Stimulated activated CD4-positive, alpha-beta T cell treated with anti-CD3 and anti-CD28 coated beads, Interleukin-15, amount 100 ng/mL, for 1 hour (primary cell): ENCODE measurements at regions not wholly inside any gene's neighbourhood (a gene's known extent, or its start where the extent isn't known, plus 50 kb on each side); places are given as distances from the start of the nearest gene placed in this dataset.
"Not testable (repeated sequence)": the region's sequence is repeated elsewhere in the genome, so short reads cannot be mapped to it uniquely, and the experiment has no call there.

Experiments
- DNase-seq, 2 donors: peaks; one replicate each; pipeline ENCODE4 v3.0.0-alpha.2; 2020; ENCODE audit warnings: low read depth in 1 of 2, low spot score in 1 of 2

DNA sequence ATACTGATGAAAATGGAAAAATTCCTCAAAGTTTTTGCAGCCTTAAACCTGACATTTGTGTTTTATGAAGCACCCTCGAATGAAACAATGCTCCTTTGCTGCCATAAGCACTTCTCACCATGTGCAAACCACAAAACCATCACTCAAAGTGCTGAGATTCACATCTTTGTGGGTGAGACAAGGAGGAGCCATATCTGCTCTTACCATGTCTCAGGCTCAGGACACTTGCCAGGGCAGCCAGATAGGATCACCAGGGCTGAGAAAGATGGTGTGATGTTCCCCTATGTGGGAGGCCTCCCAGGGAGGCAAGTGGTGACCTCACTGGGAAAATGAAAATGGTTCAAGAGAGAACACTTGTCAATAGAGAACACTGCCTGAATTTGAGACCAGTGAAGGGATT, 120.4 kb downstream of the CCDC34 start:
- DNase-seq = no peak

DNA sequence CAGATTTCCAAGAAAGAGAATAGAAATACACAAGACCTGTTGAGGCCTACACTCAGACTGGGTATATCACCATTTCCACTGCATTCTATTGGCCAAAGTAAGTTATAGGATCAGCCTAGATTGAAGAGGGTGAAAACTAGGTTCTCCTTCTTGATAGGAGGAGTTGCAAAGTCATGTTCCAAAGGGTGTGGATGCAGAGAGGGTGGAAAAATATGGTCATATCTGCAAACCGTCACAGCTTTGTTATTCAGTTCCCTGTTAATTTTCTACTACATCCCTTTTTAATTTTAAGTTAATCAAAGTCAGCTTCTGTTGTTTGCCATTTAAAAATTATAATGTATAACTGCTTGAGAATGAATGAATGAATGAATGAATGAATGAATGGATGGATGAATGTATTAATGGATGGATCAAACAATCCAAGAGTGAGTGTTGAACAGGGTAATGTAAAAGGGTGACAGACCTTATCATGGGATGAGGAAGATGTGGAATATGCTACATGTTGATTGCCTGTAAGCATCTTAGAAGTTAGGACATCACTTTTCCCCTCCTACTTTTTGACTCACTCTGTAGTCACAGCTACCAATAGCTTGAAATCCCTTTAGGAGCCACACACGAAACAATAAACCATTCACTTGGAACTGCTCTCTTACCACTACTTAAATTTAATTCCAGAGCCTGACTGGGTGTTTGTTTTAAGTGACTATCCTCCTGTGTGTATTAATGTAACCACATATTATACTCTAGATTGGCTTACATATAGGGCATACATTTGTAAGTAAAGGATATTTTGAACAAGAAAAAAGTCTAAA, 121.5 kb downstream of the CCDC34 start:
- DNase-seq = no peak

DNA sequence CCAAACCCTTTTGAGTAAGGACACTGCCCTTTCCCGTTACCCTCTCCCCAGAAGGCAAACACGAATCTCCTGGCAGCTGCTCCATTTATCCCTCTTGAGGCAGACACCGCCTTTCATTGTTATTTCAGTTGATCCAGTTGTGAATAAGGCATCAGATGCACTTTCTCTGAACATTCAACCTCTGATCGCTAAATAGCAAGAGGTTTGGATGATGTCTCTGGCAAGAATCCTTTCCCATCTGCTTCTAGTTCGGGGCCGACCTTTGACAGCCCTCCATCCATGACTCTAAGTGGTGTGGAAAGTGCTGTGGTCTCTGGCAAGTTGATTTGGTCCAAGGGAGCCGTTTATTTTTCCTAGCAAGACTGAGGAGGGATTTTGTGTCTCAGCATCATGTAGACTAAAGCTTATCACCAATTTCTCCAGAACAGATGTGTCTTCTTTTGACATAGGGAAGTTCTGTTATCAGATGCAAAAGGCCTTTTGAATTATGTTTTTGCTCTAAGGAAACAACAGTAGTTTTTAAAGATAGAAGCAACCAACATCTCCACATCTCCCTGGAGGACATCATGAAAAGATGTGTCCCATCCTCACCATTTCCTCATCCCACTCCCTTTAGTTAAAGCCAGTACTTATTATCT, 123.6 kb downstream of the CCDC34 start:
- no peak for DNase-seq

DNA sequence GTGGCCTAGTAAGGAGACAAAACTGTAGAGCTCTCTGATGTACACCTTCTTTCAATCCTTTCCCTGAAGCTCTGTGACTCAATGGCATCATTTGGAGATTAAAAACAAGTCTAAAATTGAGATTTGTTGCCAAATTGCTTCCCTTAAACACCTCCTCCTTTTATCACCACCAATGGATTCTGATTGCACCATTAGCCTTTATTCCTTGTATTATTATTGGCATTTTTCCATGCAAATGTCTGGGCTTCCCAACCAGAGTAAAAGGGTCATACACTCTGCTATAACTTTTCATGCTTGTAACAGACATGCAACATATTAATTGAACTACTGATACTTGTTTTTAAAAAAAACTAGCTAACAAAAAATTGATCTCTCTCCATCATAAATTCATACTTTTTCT, 124.2 kb downstream of the CCDC34 start:
- no peak for DNase-seq

DNA sequence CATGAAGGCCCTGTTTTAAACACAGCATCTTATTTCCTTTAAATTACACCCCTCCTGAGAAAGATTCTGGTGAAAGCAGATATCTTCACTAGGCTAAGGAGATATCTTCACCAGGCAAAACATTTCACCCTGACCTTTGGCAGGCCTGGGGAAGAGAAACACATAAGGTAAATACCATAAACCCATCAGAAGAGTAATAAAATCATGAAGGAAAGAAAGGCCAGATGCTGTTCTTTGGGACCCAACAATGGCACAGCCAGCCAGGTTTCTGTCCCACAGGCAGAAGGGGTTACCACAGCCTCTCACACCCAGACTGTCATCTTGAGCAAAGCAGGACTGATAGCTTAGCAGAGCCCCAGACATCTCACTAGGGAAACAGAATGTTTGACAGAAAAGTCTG, 125.4 kb downstream of the CCDC34 start:
- no peak for DNase-seq

DNA sequence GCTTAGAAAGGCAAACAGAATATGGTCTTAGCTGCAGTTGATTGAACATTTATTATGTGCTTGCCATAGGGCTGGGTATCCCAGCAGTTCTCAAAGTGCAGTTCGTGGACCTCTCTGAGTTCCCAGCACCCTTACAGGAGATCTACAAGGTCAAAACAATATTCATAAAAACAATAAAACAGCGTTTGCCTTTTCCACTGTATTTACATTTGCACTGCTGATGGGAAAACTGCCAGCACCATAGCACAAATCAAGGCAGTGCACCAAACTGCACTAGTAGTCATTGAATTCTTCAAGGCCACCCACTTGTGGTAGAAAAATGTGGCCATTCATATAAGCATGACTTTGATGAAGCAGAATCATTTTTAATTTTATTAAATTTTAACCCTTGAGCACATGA, 128.1 kb downstream of the CCDC34 start:
- no peak for DNase-seq

DNA sequence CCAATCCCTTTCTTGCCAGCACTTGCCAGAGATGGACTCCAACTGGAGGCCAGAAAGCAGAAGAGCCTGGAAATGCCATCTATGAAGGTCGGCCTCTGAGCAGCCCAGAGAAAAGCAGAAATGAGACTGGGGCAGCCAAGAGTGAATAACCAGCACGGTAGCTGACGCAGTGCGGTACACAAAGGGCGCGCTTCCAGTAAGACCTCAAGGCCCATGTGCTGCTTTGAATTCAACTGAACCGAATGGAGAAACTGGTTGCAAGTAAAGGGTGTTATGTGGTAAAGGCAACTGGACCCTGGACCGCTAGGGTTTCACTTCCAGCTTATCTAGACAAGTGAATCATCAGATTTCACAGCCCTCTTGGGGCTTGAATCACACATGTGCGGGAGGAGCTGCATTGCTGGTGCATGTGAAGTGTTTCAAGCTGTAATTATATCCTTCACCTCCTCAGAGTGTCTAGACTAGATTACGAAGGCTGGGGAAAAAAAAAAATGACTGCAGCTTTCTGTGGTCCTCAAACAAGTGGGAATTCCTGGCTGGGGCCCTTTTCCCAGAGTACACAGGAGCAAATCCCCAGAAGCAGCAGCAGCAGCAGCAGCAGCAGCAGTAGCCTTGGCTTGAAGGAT, 128.9 kb downstream of the CCDC34 start:
- no peak for DNase-seq

DNA sequence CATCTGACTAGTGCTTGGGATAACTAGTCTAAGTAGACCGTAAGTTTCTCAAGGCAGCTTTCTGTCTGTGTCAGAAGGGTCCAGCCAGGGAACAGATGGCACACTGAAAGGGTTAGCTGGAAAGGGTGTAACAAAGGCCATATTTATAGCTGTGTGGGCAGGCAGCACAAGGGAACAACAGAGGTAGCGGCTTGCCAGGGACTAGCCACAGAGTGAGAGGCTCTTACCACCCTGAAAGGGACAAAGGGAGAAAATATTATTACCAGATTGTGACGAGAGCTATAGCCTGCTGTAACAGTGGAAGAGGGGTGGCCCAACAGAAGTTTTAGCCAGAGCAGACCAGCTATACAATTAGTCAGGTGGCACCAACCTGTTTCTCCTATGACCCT, 129.4 kb downstream of the CCDC34 start:
- DNase-seq = no peak

DNA sequence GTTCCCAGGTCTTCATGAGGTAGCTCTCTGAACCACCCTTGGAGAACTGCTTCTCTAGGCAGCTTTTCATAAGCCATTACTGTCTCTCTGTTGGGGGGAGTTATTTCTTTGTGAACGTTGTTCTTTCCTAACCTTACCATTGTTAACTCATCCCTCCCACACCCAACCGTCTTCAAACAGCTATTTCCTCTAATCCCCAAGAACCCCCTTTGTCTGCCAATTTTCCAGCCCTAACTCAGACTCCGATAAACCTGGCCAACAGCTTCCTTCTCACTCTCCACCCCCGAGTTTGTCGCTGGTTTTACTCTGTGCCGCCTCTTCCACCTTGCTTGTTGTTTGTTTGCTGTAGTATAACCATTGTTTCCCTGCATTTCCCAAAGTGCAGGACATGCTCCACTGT, 131.5 kb downstream of the CCDC34 start:
- DNase-seq = no peak

DNA sequence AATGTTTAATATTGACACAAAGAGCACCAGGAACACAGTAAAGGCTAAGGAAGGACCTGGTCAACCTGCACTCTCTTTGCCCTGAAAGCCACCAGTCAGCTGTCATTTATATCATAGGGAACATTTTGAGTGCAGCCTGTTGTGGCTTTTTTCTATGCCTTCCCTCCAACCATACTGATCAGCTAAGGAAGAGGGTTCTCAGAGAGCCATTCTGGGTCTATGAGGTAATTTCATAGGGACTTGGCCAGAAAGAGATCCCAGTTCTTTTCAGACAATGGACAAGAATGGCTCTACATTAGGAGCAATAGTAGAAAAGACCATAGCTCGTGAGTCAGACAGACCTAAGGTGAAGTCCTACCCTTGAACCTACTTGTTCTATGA, 132.8 kb downstream of the CCDC34 start:
- no peak for DNase-seq

DNA sequence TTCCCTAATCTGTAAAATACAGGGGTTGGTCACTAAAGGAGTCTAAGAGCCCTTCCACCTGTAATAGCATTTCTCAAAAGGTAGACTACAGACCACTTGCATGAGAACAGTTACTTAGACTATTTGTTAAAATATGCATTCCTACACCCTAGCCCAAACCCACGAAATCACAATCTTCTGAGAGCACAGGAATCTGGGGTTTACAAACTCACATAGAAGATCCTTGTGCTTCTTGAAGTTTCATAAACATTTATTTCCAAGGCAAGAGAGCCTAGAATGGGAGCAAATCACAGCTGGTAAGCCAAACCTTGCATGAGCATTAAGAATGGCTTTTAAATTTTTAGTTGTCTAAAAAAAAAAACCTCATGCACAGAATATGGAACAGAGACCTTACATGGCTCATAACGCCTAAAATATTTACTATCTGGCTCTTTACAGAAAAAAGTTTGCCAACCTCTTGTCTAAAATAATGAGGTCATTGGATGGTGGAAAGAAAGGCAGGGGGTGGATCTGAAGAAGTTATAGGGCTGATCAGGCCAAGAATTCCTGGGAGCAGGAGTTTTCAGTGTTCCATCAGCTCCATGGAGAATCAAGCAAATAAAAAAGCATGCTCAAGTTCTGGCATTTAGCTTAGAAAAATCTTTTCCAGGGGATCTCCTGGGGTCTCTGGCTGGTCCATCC, 133.4 kb downstream of the CCDC34 start:
- no peak for DNase-seq

DNA sequence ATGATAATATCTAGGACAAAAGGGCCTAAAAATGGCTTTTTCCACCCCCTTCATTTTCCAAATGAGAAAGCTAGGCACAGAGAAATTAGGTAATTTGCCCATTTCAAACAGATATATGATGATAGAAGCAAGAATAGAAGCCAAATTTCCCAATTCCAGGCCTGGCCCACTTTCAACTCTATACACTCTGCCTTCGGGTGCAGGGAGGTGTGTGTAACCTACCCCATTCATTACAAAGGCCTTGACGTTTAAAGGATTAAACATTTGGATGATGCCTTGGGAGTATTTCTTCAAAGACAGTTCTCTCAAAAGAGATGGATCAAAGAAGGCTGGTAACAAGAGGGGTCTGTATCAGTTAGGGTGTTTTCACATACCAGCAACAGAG, 134.1 kb downstream of the CCDC34 start:
- DNase-seq = no peak

DNA sequence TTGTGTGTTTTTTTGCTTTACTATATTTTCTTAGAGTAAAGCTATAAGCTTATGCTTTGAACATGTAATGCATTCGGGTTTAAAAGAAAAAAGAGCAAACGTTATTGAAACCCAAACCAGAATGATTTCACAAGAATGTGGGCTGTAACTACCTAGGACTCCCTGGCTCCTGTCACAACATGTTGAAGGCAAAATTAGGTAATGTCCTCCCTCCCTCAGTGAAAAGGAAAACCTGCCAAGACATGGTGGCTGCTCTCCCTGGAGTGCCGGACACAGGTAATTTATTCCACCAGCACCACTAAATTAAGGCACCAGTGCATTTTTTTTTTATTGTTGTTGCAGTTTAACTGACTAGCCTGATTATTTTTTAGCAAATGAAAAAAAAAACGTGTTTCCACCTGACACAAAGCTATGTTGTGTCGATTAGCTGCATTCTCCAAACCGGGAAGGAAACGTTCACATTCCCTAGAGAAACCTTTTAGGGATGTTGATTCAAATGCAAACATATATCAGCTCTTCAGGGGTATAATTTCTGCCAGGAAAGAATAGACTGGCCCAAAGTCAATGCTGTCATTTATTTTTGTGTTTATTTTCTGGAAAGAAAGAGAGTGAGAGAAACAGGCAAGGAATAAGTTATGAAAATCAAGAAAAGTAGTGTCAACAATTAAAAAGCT, 134.6 kb downstream of the CCDC34 start:
- DNase-seq = no peak

DNA sequence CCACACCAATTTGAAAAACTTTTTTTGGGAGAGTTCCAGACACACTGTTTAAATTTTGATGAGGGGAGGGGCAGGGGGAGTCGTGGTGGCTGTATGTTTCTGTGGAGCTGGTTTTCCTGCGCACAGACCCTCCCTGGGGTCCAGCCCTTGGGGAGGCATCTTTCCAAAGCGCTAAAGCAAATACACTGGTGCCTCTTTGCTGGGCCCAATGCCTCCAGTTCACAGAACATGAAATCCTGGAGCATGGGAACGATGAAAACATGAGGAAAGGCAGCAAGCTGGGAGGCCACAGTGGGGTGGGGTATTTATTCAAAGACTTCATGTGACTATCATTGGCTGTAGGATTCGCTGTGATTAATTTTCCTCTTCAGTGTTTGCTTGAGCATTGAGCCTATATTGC, 135.3 kb downstream of the CCDC34 start:
- no peak for DNase-seq

DNA sequence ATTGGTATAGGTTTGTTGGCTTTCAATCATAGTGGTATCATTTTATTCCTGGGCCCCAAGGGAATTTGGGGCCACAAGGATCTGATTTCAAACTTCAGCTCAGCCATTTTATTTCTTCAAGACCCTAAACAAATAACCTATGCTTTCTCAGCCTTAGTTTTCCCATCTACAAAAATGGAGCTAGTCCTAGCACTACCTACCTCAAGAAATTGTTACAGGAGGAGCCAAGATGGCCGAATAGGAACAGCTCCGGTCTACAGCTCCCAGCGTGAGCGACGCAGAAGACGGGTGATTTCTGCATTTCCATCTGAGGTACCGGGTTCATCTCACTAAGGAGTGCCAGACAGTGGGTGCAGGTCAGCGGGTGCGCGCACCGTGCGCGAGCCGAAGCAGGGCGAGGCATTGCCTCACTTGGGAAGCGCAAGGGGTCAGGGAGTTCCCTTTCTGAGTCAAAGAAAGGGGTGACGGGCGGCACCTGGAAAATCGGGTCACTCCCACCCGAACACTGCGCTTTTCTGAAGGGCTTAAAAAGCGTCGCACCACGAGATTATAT, 143.5 kb downstream of the CCDC34 start:
- DNase-seq = not testable (repeated sequence)

DNA sequence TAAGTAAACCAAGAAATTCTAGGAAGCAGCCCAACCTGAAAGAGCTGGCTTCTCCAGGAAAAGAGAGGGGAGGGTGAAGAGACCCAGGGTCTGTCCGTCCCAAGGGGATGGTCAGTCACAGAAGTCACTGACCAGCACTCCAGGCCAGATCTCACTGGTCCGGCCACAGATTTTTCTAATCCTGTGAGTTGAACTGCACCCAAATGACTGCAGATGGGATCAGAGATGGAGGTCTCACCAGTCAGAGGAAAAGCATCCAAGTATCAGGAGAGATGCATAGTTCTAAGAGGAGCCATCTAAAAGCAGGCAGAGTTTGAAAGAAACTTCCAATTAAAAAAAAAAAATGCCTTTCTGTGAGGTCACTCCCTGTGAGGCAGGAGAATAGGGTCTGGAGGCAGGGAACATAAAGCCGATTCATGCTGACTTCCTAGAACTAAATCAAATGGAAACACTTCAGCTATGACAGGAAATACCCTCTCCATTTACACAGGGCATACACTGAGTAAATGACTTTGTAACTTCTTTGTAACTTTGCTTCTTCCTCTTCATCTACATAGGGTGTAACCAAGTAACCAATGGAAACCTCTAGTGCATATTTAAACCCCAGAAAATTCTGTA, 144.5 kb downstream of the CCDC34 start:
- no peak for DNase-seq

DNA sequence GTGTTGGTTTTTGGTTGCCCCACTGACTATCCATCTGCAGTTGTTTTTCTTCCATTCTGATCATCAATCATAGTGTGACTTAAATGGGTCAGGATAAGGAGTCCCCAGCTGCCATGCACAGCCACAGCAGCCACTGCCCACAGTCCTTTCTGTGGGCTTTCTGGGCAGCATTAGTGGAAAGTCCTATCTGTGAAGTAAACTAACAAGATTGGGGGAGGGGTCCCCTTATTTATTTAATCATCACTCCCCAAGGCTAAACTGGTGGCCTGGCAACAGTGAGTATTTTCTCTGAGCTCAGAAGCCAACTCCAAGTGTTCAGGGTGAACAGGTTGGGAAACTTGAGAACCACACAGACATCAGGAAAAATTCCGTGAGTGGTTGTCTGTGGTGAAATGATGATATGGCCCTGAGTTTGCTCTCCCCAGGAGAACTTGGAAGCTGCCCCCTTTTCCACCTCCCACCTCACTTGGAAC, 145.0 kb downstream of the CCDC34 start:
- DNase-seq = no peak

DNA sequence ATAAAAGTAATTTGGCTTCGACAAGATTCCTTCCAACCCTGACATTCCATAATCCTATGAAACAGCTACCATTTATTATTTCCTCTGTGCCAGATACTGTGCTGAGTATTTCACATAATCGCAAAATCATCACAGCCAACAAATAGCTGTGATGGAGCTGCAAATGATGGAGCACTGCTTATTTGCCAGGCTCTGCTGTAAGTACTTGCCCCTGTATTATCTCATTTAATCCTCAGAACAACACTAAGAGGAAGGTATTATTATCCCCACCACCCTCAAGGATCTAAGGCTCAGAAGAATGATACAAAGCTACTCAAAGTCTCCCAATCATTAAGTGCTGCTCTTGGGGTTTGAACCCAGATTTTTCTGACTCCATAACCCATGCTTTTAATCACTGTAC, 145.5 kb downstream of the CCDC34 start:
- DNase-seq = no peak

DNA sequence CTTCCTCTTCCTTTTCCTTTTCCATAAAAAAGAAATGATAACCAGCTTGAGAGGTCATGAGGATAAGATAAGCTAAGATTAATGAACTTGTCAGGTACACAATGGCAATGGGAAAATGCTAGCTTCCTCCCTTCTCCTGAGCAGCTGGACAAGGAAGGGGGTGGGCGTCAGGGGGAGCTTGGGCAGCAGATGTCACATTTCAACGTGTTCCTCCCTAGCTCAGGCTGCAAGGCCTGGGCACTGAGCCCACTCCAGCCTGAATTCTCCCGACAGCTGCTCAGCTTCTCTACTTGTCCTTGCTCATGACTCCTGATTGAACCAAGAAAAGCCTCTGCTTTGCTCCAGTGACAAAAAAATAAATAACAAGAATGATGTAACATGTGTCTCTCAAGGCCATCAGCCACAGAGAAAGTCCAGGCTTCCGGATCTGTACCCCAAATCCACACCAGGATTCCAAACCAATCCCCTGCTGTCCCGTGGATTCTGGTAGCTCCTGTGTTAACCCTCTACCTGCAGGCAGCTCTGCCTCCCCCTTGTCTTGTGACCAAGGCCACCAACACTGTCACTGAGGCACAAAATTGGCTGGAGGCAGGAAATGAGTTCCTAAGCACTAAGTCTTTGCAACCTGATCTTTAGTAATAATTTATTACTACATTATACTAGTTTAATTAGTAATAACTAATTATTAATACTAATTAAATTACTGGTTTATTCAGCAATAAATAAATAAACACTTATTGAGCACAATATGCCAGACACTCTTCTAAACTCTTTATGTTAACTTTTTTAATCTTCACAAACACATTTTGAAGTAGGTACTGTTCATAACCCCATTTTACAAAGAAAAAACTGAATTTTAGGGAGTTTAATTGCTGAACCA, 146.5 kb downstream of the CCDC34 start:
- no peak for DNase-seq
